ENCODE measurements at regions not wholly inside any gene's neighbourhood (a gene's known extent, or its start where the extent isn't known, plus 50 kb on each side); places are given as distances from the start of the nearest gene placed in this dataset.
"Not testable (repeated sequence)": the region's sequence is repeated elsewhere in the genome, so short reads cannot be mapped to it uniquely, and the experiment has no call there.

DNA sequence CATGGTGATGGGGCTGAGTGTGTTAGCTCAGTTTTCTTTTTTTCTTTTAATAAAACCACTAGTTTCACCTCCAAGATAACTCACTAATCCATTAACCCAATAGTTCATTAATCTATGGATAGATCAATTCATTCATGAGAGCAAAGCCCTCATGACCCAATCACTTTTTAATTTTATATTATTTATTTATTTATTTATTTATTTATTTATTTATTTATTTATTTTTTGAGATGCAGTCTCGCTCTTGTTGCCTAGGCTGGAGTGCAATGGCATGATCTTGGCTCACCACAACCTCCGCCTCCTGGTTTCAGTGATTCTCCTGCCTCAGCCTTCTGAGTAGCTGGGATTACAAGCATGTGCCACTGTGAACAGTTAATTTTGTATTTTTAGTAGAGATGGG lies 1082.4 kb downstream of the DIPK2A start:
- TF ChIP-seq, protein P1, sequence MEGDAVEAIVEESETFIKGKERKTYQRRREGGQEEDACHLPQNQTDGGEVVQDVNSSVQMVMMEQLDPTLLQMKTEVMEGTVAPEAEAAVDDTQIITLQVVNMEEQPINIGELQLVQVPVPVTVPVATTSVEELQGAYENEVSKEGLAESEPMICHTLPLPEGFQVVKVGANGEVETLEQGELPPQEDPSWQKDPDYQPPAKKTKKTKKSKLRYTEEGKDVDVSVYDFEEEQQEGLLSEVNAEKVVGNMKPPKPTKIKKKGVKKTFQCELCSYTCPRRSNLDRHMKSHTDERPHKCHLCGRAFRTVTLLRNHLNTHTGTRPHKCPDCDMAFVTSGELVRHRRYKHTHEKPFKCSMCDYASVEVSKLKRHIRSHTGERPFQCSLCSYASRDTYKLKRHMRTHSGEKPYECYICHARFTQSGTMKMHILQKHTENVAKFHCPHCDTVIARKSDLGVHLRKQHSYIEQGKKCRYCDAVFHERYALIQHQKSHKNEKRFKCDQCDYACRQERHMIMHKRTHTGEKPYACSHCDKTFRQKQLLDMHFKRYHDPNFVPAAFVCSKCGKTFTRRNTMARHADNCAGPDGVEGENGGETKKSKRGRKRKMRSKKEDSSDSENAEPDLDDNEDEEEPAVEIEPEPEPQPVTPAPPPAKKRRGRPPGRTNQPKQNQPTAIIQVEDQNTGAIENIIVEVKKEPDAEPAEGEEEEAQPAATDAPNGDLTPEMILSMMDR (IDR thresholded peaks at IDR 0.05) = not testable (repeated sequence)
- not testable (repeated sequence) for TF ChIP-seq POLR2A (IDR thresholded peaks at IDR 0.05)
